ENCODE measurements at regions not wholly inside any gene's neighbourhood (a gene's known extent, or its start where the extent isn't known, plus 50 kb on each side); places are given as distances from the start of the nearest gene placed in this dataset.

DNA sequence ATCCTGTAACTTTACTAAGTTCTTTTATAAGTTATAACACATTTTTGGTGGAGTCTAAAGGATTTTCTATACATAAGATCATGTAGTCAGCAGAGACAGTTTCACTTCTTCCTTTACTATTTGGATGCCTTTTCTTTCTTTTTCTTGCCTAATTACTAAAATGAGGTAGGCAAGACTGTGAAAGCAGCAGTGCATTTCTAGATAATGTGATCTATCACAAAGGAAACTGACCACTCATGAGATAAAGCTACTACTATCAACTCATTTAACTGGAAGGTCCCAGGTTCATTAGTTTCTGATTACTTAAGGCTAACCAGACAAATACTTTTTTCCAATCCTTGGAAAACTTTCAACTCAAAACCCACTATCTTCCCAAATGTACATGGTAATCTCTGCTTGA lies 196.2 kb upstream of the E2F8 start:
- no peaks in the 10 kb centered on the region for H3K36me3 Mint-ChIP-seq (ENCODE audit: low read depth)
- H3K27me3 Mint-ChIP-seq: peaks cover 5% of the 10 kb centered on the region
- H3K27ac Mint-ChIP-seq: no peak overlapping the region
- H3K9me3 Mint-ChIP-seq: no peaks in the 10 kb centered on the region
- H3K4me1 Mint-ChIP-seq (ENCODE audit: low read depth): peaks cover 11% of the 10 kb centered on the region
- intact Hi-C loops (cut with micrococcal nuclease): no loop called here
- no peak overlapping the region for H3K4me3 Mint-ChIP-seq

DNA sequence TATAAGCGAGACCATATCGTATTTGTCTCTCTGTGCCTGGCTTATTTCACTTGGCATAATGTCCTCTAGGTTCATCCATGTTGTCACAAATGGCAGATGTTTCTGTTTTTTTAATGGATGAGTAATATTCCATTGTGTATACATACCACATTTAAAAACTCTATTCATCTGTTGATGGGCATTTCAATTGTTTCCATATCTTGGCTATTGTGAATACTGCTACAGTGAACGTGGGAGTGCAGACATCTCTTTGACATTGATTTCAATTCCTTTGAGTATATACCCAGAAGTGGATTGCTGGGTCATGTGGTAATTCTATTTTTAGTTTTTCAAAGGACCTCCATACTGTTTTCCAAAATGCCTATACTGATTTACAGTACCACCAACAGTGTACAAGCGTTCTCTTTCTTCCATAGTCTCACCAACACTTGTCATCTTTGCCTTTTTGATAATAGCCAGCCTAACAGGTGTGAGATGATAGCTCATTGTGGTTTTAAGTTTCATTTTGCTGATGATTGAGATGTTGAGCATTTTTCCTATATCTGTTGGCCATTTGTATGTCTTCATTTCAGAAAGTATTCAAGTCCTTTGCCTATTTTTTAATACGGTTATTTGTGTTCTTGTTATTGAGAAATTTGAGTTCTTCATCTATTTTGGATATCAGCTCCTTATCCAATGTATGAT lies 194.7 kb upstream of the E2F8 start:
- Mint-ChIP-seq H3K4me3 (no peak overlapping the region), H3K9me3 (no peaks in the 10 kb centered on the region), H3K27ac (no peak overlapping the region), H3K36me3 (ENCODE audit: low read depth) (no peaks in the 10 kb centered on the region), H3K27me3 (peaks cover 5% of the 10 kb centered on the region), H3K4me1 (ENCODE audit: low read depth) (peaks cover 11% of the 10 kb centered on the region)
- intact Hi-C loops (cut with micrococcal nuclease): no loop called here

DNA sequence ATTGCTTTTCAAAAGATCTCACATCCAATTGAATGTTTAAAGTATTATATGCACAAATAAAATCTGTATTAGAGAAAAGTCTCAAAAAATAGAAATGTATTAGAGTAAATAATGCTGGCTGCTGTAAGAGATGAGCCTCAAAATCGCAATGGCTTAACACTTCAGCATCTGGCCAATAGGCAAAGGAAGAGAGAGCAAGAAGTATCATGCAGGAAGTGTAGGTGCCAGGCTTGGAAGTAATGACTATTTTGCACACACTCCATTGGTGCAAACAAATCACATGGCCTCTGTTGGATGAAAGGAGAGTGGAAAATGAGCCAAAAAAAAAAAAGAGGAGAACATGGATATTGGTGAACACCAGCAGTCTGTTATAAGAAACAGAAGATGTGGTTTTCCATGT lies 193.0 kb upstream of the E2F8 start:
- intact Hi-C loops (cut with micrococcal nuclease): no loop called here
- Mint-ChIP-seq H3K27me3 (peaks cover 5% of the 10 kb centered on the region), H3K9me3 (no peaks in the 10 kb centered on the region), H3K27ac (no peak overlapping the region), H3K4me3 (no peak overlapping the region), H3K4me1 (ENCODE audit: low read depth) (peaks cover 11% of the 10 kb centered on the region), H3K36me3 (ENCODE audit: low read depth) (no peaks in the 10 kb centered on the region)

DNA sequence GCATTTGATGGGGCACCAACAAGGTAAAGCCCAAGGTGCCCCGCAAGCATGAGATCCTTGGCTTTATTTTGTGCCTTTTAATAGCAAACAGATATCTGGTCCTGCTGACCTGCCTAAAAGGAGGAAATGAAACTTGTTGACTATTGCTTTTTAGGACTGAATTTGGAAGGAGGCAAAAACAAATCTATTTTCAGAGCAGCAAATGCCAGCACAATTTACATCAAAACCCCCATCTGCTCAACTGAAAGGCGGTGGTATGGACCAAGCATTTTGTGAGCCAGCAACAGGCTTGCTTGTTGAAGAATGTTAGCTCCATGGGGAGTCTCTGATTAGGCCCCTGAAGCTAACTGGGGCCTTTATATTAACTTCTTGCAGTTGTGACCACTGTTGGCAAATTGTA lies 192.6 kb upstream of the E2F8 start:
- peaks cover 4% of the 10 kb centered on the region for H3K27me3 Mint-ChIP-seq
- H3K4me1 Mint-ChIP-seq (ENCODE audit: low read depth): peaks cover 11% of the 10 kb centered on the region
- intact Hi-C loops (cut with micrococcal nuclease): no loop called here
- no peak overlapping the region for H3K27ac Mint-ChIP-seq
- H3K9me3 Mint-ChIP-seq: no peaks in the 10 kb centered on the region
- no peak overlapping the region for H3K4me3 Mint-ChIP-seq
- no peaks in the 10 kb centered on the region for H3K36me3 Mint-ChIP-seq (ENCODE audit: low read depth)

DNA sequence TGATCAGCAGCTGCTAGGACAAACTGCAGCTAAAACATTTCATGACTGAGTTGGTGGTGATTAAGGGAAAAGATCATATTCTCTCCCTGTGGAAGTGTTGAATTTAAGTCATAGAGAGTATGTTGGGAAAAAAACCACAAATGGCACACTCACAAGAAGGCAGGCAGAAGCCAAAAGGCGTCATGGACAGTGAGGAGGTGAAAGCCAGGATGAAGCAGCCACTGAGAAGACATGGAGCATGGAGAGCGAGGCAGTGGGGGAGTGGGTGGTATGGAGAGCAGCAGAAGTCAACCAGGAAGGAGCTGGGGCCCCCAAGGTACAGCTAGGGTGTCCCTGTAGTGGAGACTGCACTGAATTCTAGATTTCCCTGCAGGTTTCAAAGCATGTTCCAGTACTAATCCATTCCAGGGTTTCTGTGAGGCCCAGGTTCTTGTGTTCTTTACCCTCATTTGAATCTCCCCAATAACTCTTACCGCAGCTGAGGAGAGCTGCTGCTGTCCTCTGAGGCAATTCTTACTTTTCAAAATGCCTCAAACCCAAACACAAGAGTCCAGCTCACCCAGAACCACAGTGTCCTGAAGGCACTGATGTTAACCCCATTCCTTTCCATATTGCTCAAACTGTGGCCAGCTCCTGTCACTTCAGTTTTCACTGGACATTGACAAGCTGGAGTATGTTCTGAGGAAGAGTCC lies 191.8 kb upstream of the E2F8 start:
- Mint-ChIP-seq H3K27me3 (peaks cover 3% of the 10 kb centered on the region), H3K36me3 (ENCODE audit: low read depth) (no peaks in the 10 kb centered on the region), H3K4me3 (no peak overlapping the region), H3K9me3 (no peaks in the 10 kb centered on the region), H3K4me1 (ENCODE audit: low read depth) (peaks cover 11% of the 10 kb centered on the region), H3K27ac (no peak overlapping the region)
- intact Hi-C loops (cut with micrococcal nuclease): no loop called here

DNA sequence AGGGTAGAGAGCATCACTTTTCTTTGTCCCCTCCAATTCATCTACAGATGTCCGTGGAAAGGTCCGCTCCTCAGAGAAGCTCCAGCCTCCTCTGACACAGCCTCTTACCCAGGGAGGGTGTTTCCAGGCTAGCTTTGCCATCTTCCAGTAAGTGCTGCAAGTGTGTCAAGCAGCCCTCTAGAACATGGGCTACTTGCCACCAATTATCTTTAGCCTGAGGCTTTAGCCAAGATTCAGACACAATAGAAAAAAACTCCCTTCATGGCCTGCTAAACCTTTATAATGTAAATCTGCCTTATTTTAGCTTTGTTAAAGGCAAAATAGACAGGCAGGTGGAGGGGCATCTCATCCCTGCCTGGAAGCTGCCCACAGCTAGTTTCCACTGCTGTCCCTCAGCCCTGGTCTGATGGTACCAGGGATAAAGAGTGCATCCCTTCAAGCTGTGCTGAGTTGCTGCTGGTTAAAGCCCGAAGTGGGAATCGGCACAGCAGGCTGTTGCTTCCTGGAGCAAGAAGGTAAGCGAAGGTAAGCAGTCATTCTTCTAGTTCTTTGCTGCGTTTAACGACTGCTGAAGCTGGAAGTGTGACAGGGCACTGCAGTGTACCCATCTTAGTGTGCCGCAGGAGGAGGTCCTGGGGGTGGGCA lies 190.1 kb upstream of the E2F8 start:
- Mint-ChIP-seq H3K4me3 (no peak overlapping the region), H3K27ac (no peak overlapping the region), H3K9me3 (no peaks in the 10 kb centered on the region), H3K36me3 (ENCODE audit: low read depth) (no peaks in the 10 kb centered on the region), H3K4me1 (ENCODE audit: low read depth) (peaks cover 13% of the 10 kb centered on the region), H3K27me3 (peaks cover 2% of the 10 kb centered on the region)
- intact Hi-C loops (cut with micrococcal nuclease): no loop called here

DNA sequence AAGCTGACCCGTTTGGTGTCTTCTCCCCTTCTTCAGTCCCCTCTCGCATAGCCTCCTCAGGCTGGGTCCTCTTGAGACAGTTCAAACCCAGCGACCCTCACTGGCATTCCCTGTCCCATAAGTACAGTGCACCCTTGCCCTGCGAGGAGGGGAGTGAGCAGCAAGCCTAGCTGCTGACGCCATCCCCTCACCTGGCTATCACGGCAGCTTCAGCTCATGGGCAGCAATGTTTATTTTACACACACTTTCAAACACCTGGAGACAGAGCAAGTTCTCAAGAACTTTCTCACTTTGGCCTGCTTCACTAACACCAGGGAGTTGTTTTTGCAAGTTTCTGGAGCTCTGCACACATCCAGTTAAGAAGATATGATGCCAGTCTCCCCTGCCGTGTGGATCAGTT lies 189.6 kb upstream of the E2F8 start:
- Mint-ChIP-seq H3K9me3 (no peaks in the 10 kb centered on the region), H3K4me3 (no peak overlapping the region), H3K27me3 (peaks cover 3% of the 10 kb centered on the region), H3K27ac (no peak overlapping the region), H3K4me1 (ENCODE audit: low read depth) (peaks cover 16% of the 10 kb centered on the region), H3K36me3 (ENCODE audit: low read depth) (no peaks in the 10 kb centered on the region)
- intact Hi-C loops (cut with micrococcal nuclease): no loop called here

DNA sequence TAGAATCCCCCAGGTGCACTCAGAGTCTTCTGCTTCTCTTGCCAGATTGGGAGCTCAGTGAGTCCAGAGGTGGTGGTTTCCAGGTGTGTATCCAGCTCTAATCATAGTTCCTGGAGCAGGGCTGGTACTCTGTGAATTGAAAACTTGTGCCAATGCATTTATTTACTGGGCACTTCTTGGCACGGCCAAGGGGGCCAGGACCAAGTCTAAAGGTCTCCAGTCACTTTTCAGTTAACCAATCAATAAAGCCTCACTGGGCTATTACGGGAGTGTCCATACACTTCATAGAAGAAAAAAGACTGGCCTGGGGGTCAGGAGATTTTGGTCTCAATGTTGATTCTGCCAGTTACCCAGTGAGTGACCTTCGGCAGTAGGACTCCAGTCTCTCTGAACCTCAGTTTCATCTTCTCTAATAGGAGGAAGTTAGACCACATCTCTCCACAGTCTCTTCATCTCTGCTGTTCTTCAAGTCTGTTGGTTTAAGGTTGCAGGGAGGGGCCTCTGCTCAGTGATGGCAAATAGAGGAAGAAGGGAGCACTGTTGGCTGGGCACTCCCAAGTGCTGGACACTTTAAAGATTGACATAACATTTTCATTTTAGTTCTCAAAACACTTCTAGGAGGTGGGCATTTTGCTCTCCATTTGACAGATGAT lies 188.5 kb upstream of the E2F8 start:
- H3K27ac Mint-ChIP-seq: no peak overlapping the region
- H3K4me1 Mint-ChIP-seq (ENCODE audit: low read depth): peaks cover 16% of the 10 kb centered on the region
- H3K9me3 Mint-ChIP-seq: no peaks in the 10 kb centered on the region
- H3K27me3 Mint-ChIP-seq: peaks cover 3% of the 10 kb centered on the region
- H3K36me3 Mint-ChIP-seq (ENCODE audit: low read depth): no peaks in the 10 kb centered on the region
- no peak overlapping the region for H3K4me3 Mint-ChIP-seq
- intact Hi-C loops (cut with micrococcal nuclease): no loop called here

DNA sequence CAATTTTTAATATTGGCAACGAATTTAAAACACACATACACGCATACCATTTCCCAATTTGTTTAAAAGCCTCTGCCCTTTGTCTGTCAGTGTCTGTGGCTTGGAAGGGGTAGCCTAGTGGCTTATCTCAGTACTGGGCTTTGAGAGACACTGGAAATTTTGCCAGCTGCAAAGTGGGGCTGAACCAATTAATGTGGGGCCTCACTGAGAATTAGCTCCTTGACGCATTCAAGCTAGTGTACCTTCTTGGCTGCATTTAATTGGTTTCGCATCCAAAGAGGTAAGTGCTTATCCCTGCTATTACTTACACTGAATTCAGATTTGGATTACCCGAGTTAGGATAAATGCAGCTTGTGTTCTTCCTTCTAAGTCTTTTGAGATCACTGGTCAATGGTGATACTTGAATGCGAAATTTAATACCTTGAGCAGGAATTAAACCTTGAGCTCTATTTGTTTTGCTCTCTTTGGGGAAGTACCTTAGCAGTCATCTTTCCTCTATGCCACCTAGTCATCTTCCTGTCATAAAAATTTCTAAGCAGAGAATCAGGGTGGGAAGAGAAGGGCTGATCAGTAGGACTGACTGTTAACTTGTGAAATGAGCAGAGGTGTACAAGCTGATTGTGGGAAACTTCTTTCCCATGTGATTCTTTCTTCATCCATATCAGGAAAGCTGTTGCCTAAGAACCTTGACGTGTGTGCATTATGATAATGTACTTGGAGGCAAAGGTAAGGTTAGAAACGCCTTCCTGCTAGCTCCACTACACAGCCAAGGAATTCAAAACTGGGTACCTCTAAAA lies 187.7 kb upstream of the E2F8 start:
- Mint-ChIP-seq H3K4me1 (ENCODE audit: low read depth) (peaks cover 16% of the 10 kb centered on the region), H3K36me3 (ENCODE audit: low read depth) (no peaks in the 10 kb centered on the region), H3K9me3 (no peaks in the 10 kb centered on the region), H3K27ac (no peak overlapping the region), H3K27me3 (peaks cover 3% of the 10 kb centered on the region), H3K4me3 (no peak overlapping the region)
- intact Hi-C loops (cut with micrococcal nuclease): no loop called here

DNA sequence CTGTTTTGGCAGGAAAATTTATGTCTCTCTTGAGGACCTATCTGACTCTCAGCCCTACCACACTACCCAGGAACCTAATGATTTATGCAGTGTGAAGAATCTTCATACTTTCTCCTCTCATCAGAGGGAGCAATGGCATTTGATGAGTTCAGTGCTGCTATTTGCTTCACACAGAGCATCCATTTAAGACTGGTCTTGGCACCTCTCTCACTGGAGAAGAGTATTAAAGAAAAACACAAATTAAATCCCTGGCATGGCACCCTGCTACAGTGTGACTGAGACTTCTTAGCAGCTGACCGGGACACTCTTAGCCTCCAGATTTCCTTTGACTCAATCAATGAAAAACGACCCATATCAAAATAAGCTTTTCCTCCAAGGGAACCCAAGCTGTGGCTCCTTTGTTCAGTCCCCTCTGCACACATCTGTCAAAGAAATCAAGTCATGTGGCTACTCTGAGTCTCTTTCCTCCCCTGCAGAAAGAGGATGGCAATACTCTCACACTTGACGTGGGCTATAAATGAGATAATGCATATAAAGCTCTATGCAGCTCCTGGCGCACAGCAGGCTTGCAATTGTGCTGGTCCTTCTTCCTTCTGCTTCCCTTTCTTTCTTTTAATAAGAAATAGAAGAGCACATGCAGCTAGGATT lies 186.1 kb upstream of the E2F8 start:
- peaks cover 5% of the 10 kb centered on the region for H3K4me1 Mint-ChIP-seq (ENCODE audit: low read depth)
- no peak overlapping the region for H3K4me3 Mint-ChIP-seq
- peaks cover 1% of the 10 kb centered on the region for H3K27me3 Mint-ChIP-seq
- no peak overlapping the region for H3K27ac Mint-ChIP-seq
- intact Hi-C loops (cut with micrococcal nuclease): no loop called here
- no peaks in the 10 kb centered on the region for H3K9me3 Mint-ChIP-seq
- no peaks in the 10 kb centered on the region for H3K36me3 Mint-ChIP-seq (ENCODE audit: low read depth)

DNA sequence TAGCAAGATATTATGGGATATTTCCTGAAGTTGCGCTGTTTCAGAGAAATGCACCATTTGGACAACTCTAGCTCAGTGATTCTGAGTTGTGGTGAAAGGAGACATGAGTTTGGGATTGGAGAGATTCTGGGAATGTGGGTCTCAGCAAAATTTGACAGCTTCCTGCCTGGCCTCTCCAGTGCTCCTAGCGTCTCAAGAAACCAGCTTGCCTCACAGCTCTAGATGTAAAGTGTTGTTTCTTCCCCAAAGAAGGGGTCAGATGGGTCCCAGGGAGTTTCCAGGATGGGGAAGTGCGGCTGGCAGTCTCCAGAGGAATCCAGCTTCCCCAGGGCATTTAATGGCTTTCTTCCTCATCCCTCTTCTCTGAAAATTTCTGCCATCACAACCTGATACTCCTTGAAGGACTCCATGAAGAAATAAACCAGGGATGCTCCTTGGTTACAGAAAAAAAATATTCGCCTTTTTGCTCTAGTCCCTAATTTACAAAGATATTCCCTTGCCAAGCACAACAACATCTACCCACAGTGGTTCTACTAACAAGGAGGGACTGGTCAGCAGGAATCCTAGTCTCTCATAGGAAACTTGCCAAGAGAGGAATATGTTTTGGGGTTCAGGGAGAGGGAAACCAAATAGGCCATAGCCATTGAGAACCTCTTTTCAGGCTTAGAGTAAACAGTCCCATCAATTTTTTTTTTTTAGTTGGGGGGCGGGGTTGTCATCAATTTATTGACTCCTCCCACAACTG lies 185.4 kb upstream of the E2F8 start:
- no peaks in the 10 kb centered on the region for H3K36me3 Mint-ChIP-seq (ENCODE audit: low read depth)
- H3K9me3 Mint-ChIP-seq: no peaks in the 10 kb centered on the region
- H3K4me1 Mint-ChIP-seq (ENCODE audit: low read depth): peaks cover 5% of the 10 kb centered on the region
- H3K27ac Mint-ChIP-seq: no peak overlapping the region
- H3K27me3 Mint-ChIP-seq: peaks cover 1% of the 10 kb centered on the region
- no peak overlapping the region for H3K4me3 Mint-ChIP-seq
- intact Hi-C loops (cut with micrococcal nuclease): no loop called here

DNA sequence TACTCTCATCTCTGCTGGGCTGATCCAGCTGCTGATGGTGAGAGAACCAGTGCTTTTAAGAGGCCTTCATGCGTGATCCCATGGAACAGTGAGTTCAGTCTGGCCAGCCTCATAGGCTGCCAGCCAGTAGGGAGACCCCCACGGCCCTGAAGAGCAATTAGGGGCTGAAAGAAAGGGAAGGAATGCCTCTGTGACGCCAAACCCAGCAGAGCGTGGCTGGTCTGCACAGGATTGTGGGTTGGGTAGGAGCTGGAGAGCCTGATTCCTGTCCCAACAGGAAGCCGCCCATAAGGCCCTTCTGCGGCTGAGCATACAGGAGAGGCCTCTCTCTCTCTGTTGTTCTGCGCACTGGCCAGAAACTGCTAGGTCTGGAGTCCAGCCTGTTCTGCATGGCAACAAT lies 181.5 kb upstream of the E2F8 start:
- Mint-ChIP-seq H3K27ac (no peak overlapping the region), H3K9me3 (no peaks in the 10 kb centered on the region), H3K27me3 (peaks cover 1% of the 10 kb centered on the region), H3K36me3 (ENCODE audit: low read depth) (no peaks in the 10 kb centered on the region), H3K4me1 (ENCODE audit: low read depth) (peaks cover 5% of the 10 kb centered on the region), H3K4me3 (no peak overlapping the region)
- intact Hi-C loops (cut with micrococcal nuclease): no loop called here

Data from dendritic cell treated with granulocyte-macrophage colony-stimulating factor and Interleukin-4, amounts not matched to agents 40 ng/mL and 50 ng/mL, for 4 days (primary cell).